RWPE2 (cell line): ENCODE measurements at regions not wholly inside any gene's neighbourhood (a gene's known extent, or its start where the extent isn't known, plus 50 kb on each side); places are given as distances from the start of the nearest gene placed in this dataset.
"Not testable (repeated sequence)": the region's sequence is repeated elsewhere in the genome, so short reads cannot be mapped to it uniquely, and the experiment has no call there.

Experiments
- ATAC-seq: fragments of 200-7000 bp; cut with Tn5 transposase; 3 replicates; pipeline ENCODE4 v1.9.1; 2021; ENCODE audit warnings: low read depth
- DNase-seq: peaks from one replicate; pipeline ENCODE4 v3.0.0-alpha.2; 2020; ENCODE audit warnings: low spot score
- H3K27ac ChIP-seq: fragments of 450-650 bp; 2 replicates; pipeline ENCODE4 v1.5.1; 2017; ENCODE audit warnings: mild to moderate bottlenecking; ENCODE audit not compliant: poor library complexity, severe bottlenecking
- H3K27me3 ChIP-seq: fragments of 250-450 bp; sonication (Bioruptor Pico); 2 replicates; pipeline ENCODE4 v1.5.1; 2021; ENCODE audit warnings: mild to moderate bottlenecking, moderate library complexity; ENCODE audit not compliant: insufficient read depth, poor library complexity, severe bottlenecking
- H3K36me3 ChIP-seq: fragments of 250-450 bp; sonication (Bioruptor Pico); 2 replicates; pipeline ENCODE4 v1.5.1; 2020; ENCODE audit warnings: low read depth, mild to moderate bottlenecking, moderate library complexity
- H3K4me1 ChIP-seq: fragments of 250-450 bp; sonication (Bioruptor Pico); 2 replicates; pipeline ENCODE4 v1.5.1; 2021; ENCODE audit warnings: mild to moderate bottlenecking, moderate library complexity; ENCODE audit not compliant: insufficient read depth, poor library complexity, severe bottlenecking
- H3K4me3 ChIP-seq: fragments of 250-450 bp; sonication (Bioruptor Pico); 2 replicates; pipeline ENCODE4 v1.5.1; 2021; ENCODE audit warnings: mild to moderate bottlenecking, moderate library complexity; ENCODE audit not compliant: severe bottlenecking
- H3K9me3 ChIP-seq: fragments of 250-450 bp; sonication (Bioruptor Pico); 2 replicates; pipeline ENCODE4 v1.5.1; 2021; ENCODE audit warnings: mild to moderate bottlenecking, moderate library complexity; ENCODE audit not compliant: severe bottlenecking
- TF ChIP-seq, protein P1 (sequence below): fragments of 450-650 bp; IDR thresholded peaks from one replicate; pipeline ENCODE4 v1.5.1; 2017; ENCODE audit warnings: mild to moderate bottlenecking, moderate library complexity; ENCODE audit not compliant: poor library complexity, severe bottlenecking

- Histone ChIP-seq H3K4me1 (no peaks in the 10 kb centered on the region), H3K27me3 (no peaks in the 10 kb centered on the region), H3K27ac (no peak overlapping the region), H3K4me3 (no peak overlapping the region), H3K9me3 (peaks cover 7% of the 10 kb centered on the region), H3K36me3 (no peaks in the 10 kb centered on the region)
- TF ChIP-seq, protein P1, sequence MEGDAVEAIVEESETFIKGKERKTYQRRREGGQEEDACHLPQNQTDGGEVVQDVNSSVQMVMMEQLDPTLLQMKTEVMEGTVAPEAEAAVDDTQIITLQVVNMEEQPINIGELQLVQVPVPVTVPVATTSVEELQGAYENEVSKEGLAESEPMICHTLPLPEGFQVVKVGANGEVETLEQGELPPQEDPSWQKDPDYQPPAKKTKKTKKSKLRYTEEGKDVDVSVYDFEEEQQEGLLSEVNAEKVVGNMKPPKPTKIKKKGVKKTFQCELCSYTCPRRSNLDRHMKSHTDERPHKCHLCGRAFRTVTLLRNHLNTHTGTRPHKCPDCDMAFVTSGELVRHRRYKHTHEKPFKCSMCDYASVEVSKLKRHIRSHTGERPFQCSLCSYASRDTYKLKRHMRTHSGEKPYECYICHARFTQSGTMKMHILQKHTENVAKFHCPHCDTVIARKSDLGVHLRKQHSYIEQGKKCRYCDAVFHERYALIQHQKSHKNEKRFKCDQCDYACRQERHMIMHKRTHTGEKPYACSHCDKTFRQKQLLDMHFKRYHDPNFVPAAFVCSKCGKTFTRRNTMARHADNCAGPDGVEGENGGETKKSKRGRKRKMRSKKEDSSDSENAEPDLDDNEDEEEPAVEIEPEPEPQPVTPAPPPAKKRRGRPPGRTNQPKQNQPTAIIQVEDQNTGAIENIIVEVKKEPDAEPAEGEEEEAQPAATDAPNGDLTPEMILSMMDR: no peak
- ATAC-seq (no peak), DNase-seq (no peak)
These were observed 169.7 kb upstream of the RGS6 start for GRCh38 chr14:71762575-71762974.

DNA sequence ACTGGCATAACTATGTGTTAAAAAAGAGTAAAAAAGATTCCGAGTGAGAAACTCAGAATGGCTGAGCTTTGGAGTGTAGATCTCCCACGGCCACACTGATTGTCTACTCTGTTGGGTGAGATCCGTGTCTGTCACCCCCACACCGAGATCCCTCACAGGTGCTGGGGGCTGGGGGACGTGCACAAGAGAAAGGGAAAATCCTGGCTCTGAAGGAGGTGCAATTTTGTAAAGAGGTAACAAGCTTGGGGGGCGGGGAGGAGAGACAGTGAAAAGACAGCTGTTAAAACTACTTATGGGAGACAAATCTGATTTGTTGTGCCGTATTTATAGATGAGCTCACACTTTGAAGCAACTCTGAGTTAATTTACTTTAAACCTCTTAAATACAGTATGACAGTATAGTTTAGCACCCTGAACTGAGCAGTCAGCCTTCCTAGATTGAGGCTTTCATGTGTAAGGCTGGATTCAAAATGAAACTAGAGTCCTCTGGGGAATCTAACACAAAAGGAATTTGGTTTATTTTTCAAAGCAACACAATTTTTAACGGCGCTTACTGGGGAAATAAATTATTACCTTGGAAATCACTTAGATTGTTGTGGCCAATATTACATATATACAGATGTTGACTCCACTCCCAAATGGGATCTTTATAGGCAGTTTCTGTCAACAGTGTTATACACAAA is 167.4 kb upstream of the RGS6 start:
- TF ChIP-seq, protein P1: no peak
- ATAC-seq (no peak), DNase-seq (no peak)
- H3K27me3 ChIP-seq: peaks cover 3% of the 10 kb centered on the region
- H3K36me3 ChIP-seq: no peaks in the 10 kb centered on the region
- no peaks in the 10 kb centered on the region for H3K4me1 ChIP-seq
- H3K9me3 ChIP-seq: peaks cover 8% of the 10 kb centered on the region
- no peak overlapping the region for H3K27ac ChIP-seq
- H3K4me3 ChIP-seq: no peak overlapping the region

DNA sequence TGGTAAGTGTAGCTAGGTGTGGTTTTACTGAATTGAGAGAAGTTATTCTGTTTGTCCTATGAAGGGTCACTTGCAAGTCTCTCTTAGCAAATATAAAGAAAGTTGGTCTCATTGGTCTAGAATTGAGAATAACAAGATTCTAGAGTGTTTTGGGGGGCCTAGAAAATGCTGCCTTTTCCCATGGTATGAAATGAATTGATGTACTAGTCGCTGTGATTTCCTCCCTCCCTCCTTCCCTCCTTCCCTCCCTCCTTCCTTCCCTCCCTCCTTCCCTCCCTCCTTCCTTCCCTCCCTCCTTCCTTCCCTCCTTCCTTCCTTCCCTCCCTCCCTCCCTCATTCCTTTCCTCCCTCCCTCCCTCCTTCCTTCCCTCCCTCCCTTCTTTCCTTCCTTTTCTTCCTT is 166.7 kb upstream of the RGS6 start:
- Histone ChIP-seq H3K27me3 (peaks cover 3% of the 10 kb centered on the region), H3K36me3 (no peaks in the 10 kb centered on the region), H3K4me1 (no peaks in the 10 kb centered on the region), H3K9me3 (peaks cover 8% of the 10 kb centered on the region), H3K27ac (no peak overlapping the region), H3K4me3 (no peak overlapping the region)
- ATAC-seq: no peak
- TF ChIP-seq, protein P1: no peak
- no peak for DNase-seq

- TF ChIP-seq, protein P1: no peak
- Histone ChIP-seq H3K9me3 (peaks cover 1% of the 10 kb centered on the region), H3K4me1 (no peaks in the 10 kb centered on the region), H3K4me3 (no peak overlapping the region), H3K27ac (no peak overlapping the region), H3K27me3 (peaks cover 3% of the 10 kb centered on the region), H3K36me3 (no peaks in the 10 kb centered on the region)
- ATAC-seq (no peak), DNase-seq (no peak)
These were observed 161.8 kb upstream of the RGS6 start for GRCh38 chr14:71770431-71770830.

GRCh38 chr14:71771421-71771820 is 160.8 kb upstream of the RGS6 start:
- not testable (repeated sequence) for H3K27ac ChIP-seq, H3K9me3 ChIP-seq, ATAC-seq, H3K27me3 ChIP-seq, H3K4me1 ChIP-seq, H3K36me3 ChIP-seq, H3K4me3 ChIP-seq, DNase-seq

GRCh38 chr14:71771996-71772395 is 160.2 kb upstream of the RGS6 start:
- not testable (repeated sequence) for H3K4me3 ChIP-seq, H3K4me1 ChIP-seq, H3K9me3 ChIP-seq, H3K27ac ChIP-seq, DNase-seq, H3K36me3 ChIP-seq, ATAC-seq, H3K27me3 ChIP-seq
